ENCODE measurements at regions not wholly inside any gene's neighbourhood (a gene's known extent, or its start where the extent isn't known, plus 50 kb on each side); places are given as distances from the start of the nearest gene placed in this dataset.

DNA sequence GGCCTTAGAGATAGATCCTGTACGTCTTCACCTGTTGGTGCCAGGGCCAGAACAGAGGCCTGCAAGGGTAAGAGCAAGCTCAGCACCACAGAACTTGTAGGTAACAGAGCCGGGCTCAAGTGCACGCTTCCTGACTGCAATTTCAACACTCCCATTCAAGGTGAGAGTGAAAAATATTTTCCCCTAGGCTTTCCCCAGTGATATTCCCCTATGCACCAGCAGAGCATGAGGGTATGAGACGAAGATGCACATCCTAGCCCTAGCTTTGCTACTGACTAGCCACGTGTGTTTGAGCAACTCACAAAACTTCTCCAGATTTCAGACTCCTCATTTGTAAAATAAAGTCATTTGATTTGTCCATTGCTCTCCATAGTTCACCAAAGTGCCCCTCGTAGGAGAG, 411.6 kb downstream of the ZNF521 start (continued):
- no peak for TF ChIP-seq SIN3A (conservative IDR thresholded peaks at IDR 0.05 in 1 of 2, IDR thresholded peaks at IDR 0.05 in 1 of 2; ENCODE audit: low read depth in 1 of 2, low read length in 2 of 2)
- no peak for TF ChIP-seq ZNF274 (IDR thresholded peaks at IDR 0.05; ENCODE audit: borderline replicate concordance, extremely low read depth, low read length)
- no peak for TF ChIP-seq SRF (IDR thresholded peaks at IDR 0.05; ENCODE audit: low read depth, low read length)
- no peak for TF ChIP-seq EP300 (IDR thresholded peaks at IDR 0.05; ENCODE audit: borderline replicate concordance in 1 of 2, low read depth in 2 of 2, low read length in 2 of 2)
- no peak for TF ChIP-seq FOSL1 (IDR thresholded peaks at IDR 0.05; ENCODE audit: insufficient read depth, low read depth, low read length)
- no peak for TF ChIP-seq CHD2 (IDR thresholded peaks at IDR 0.05; ENCODE audit: low read length)
- TF ChIP-seq KDM1A (IDR thresholded peaks at IDR 0.05; ENCODE audit: borderline replicate concordance, low read length) = no peak
